Suppressor macrophage (primary cell): ENCODE measurements at regions not wholly inside any gene's neighbourhood (a gene's known extent, or its start where the extent isn't known, plus 50 kb on each side); places are given as distances from the start of the nearest gene placed in this dataset.
"Not testable (repeated sequence)": the region's sequence is repeated elsewhere in the genome, so short reads cannot be mapped to it uniquely, and the experiment has no call there.

Source experiments
- DNase-seq, 4 experiments: peaks; one replicate each; pipeline ENCODE4 v3.0.0-alpha.2; 2020 to 2022

DNA sequence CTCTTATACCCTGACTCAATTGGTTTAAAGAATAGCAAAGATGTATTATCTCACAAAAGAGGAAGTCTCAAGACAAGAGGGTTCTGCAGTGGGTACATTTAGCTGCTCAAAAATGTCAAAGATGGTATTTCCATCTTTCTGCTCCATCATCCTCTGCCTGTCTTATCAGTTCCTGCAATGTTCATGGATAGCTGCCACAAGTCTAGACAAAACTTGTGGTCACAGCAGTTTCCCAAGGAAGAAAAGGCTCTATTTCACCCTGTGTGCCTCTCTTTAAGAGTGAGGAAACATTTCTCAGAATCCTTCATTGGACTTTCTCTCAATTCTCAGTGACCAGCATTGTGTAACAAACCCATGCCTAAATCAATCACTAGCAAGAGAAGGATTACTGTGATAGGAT, 634.2 kb upstream of the AUTS2 start:
- DNase-seq: no peak

DNA sequence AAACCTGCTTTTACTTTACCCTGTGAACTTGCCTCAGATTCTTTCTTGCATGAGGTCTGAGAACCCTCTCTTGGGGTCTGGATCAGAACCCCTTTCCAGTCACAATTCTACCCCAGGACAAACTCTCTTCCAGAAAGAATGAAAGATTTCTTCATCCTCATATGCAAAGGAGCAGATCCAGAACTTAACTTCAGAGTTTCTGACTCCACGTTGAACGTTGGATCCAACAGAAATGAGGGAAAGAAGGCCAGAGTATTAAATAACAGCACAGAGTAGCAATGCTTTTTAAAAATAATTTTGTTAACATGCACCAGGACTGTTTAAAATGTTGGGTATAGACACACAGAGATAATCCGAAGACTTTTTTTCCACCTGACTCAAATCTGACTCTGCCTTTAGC, 632.9 kb upstream of the AUTS2 start:
- DNase-seq: no peak

- no peak for DNase-seq
These were observed 630.7 kb upstream of the AUTS2 start for GRCh38 chr7:68967598-68967997.

DNA sequence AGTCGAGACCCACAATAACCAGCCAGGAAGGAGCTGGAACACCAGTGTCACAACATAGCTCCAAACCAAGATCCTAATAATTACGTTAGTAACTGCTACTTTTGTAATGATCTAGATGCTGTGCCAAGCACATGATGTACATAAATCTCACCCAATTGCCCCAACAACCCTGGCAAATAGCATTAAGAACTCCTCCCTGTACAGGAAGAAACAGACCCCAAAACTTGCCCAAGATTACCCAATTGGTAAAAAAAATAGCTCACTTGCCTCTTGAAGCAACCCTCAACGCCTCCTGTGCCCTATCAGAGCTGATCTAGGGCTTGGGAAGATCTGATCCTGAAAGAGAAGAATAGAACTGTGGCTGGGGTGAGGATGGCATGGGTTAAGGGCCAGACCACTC, 628.7 kb upstream of the AUTS2 start:
- DNase-seq: no peak

- DNase-seq: no peak
These were observed 626.5 kb upstream of the AUTS2 start for GRCh38 chr7:68971634-68972340.

DNA sequence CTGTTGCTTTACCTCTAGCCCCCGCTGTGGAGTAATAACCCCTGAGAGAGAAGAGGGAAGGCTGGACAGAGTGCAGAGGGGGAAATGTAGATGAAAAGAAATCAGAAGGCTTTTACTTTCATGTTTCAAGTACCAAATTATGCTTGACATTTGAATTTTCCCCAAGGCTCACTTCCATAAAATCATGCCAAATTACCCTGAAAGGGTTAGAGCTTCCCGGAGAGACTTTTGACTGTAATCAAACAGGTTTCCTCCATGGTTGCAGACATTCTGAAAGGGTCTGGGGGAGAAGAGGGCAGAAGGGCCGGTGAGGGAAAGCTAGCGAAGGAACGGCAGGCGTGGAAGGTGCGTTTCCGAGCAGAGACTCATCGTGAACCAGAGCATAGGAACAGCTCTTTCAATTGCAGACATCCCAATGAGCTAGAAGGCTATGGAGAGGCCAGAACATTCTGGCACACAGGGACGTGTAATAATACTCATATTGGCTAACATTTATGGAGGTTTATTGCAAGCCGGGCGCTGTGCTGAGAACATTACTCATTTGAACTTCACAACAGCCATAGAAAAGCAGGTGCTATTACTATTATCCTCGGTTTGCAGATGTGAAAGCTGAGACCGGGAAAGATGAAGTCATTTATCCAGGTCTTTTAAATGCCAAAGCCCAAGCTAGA, 620.8 kb upstream of the AUTS2 start:
- DNase-seq: no peak

GRCh38 chr7:68978710-68979109, 619.6 kb upstream of the AUTS2 start:
- DNase-seq: no peak

DNA sequence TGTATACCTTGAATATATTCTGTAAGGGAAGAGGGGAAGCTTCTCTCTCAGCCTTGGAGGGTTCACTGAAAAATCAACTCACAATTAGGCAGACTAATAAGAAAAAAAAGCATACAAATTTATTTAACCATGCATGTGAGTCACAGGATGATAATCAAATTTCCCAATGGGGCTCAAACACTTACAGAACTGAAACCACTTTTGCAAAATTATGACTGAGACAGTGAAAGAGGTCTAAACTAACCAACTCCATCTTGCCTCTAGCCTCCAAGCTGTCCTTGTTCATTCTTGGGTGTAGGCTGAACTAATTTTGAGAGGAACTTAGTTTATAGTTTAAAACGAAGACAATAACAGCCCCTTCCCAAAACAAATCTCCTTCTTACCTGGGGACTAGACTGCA, 618.3 kb upstream of the AUTS2 start:
- DNase-seq: no peak

DNA sequence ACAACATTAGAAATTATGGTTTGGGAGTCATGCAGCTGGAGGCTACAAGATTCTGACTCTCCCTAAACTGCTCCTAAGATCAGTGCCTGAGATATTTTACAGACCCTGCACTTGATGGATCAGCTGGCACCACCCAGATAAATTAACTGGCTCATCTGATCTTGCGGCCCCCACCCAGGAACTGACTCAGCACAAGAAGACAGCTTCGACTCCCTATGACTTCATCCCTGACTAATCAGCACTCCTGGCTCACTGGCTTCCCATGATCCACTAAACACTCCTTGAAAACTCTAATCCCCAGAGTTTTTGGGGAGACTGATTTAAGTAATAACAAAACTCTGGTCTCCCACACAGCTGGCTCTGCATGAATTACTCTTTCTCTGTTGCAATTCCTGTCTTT, 617.8 kb upstream of the AUTS2 start:
- DNase-seq: not testable (repeated sequence)

DNA sequence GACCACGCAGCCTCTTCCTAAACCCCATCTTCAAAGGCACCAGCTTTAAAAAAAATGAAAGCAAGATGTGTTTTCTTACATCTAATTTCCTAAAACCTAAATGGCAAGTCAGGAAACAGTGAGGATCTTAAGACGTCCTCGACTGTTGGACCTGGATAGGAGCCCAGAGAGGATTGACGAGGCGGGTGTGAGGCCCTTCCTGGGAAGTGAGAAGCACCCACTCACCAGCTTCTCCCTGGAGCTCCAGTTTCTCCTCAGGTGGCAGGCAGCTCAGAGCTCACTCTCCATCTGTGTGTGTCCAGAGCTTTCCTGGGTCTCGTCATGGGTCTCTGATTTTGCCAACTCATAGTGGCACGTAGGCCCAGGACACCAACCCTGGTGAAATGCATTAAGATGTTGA, 614.0 kb upstream of the AUTS2 start:
- no peak for DNase-seq

DNA sequence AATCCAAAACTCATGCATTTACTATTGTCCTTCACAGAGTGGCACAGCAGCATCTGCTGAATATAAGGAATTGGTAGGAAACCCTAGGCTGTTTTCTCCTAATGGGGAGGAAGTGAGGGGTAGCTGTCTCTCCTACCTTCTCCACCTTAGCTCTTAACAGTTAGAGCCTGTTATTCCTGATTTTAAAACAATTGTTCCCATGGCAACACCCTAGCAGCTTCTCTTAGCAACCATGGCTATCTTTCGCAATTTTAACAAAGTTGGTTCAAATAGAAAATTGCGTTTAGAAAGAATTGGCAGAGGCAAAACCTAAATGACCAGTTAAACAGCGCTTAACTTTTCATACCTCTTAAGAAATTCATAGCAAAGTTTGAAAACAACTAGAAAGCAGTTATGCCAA, 603.4 kb upstream of the AUTS2 start:
- DNase-seq: no peak

- no peak for DNase-seq
These were observed 600.1 kb upstream of the AUTS2 start for GRCh38 chr7:68998136-68998535.

GRCh38 chr7:69002416-69002815, 595.9 kb upstream of the AUTS2 start:
- DNase-seq: no peak

DNA sequence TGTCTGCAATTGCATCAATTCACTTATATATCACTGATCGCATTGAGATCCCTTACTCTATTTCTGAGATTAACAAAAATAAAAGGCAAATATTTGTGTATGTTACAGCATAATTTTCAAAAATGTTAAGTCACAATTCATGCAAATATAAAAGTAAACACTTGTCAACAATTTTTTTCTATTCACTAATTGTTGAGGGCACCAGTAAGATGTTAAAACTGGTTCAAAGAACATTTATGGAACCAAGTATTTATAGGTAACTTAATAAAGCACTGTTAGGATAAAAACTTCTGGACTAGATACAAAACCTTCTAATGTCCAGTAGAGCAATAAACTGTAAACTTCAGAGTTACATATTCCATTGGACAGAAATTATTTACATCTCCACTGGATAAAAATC, 586.1 kb upstream of the AUTS2 start:
- no peak for DNase-seq

DNA sequence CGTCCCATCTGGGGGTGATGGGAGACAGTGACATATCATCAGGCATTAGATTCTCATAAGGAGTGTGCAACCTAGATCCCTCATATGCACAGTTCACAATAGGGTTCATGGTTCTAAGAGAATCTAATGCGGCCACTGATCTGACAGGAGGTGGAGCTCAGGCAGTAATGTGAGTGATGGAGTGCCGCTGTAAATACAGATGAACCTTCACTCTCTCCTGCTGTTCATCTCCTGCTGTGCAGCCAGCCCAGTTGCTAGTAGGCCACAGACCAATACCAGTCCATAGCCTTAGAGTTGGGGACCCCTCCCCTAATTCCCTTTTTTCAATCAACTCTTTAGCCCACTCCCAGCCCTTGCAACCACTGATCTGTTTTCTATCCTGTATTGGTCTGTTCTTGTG, 581.1 kb upstream of the AUTS2 start:
- no peak for DNase-seq

GRCh38 chr7:69018200-69018599, 580.1 kb upstream of the AUTS2 start:
- no peak for DNase-seq

- no peak for DNase-seq
These were observed 578.8 kb upstream of the AUTS2 start for GRCh38 chr7:69019437-69019836.

DNA sequence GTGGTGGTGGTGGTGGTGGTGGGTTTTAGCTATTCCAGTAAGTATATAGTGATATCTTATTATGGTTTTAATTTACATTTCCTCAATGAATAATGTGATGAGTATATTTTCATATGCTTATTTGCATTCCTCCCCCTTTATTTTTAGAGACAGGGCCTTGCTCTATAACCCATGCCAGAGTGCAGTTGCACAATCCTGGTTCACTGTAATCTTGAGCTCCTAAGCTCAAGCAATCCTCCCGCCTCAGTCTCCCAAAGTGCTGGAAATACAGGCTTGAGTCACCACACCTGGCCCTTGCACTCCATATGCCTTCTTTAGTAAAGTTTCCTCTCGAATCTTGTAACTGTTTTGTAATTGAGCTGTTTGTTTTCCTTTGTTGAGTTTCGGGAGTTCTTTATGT, 577.7 kb upstream of the AUTS2 start:
- DNase-seq: no peak

- no peak for DNase-seq
These were observed 573.0 kb upstream of the AUTS2 start for GRCh38 chr7:69025249-69025648.

DNA sequence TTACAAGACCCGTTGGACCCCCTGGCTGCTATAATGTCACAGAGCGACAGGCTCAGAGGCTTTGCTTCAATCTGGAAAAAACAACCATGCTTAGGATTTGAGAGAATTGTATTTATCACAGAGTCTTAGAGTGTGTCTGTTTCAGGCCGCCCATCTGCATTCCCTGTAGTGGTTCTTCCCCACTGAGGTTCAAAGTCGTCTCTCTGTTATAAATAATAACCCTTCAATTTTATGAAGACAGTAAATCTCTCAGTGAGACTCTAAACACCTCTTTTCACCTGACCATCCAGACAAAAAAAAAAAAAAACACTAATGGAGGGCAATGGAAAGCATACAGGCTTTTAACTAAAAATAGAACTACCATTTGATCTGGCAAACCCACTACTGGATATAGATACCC, 565.4 kb upstream of the AUTS2 start:
- no peak for DNase-seq

DNA sequence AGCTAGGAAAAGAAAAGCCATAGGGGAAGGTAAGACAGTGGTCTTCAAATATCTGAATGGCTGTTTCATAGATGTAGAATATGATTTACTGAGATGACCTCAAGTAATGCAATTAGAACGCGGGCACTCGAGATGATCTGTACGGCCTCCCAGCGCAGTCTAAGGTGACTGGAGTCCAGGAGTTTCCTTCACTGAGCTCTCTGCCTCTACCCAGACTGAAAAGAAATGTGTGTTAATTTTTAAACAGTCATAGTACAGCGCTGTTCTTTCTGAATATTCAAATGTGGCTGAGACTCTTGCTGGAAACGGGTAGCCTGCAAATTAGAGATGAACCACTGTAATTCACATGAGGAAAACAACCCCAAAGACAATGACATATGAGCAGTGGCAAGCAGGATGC, 562.4 kb upstream of the AUTS2 start:
- no peak for DNase-seq

- no peak for DNase-seq
These were observed 562.0 kb upstream of the AUTS2 start for GRCh38 chr7:69036301-69036700.

GRCh38 chr7:69038915-69039314, 559.4 kb upstream of the AUTS2 start:
- no peak for DNase-seq

GRCh38 chr7:69042138-69042537, 556.1 kb upstream of the AUTS2 start:
- no peak for DNase-seq
